COR-L47 (cell line): ENCODE measurements at regions not wholly inside any gene's neighbourhood (a gene's known extent, or its start where the extent isn't known, plus 50 kb on each side); places are given as distances from the start of the nearest gene placed in this dataset.

Experiments used
- DNase-seq: peaks from one replicate; lab custom pipeline; 2025; lab: John Stamatoyannopoulos, UW

- no peak for DNase-seq
These were observed 380.1 kb upstream of the TUSC1 start for GRCh38 chr9:26058111-26058895.

GRCh38 chr9:26057050-26057449 is 378.8 kb upstream of the TUSC1 start:
- DNase-seq, result no peak

- DNase-seq, result no peak
These were observed 376.6 kb upstream of the TUSC1 start for GRCh38 chr9:26054600-26055520.

- no peak for DNase-seq
These were observed 375.7 kb upstream of the TUSC1 start for GRCh38 chr9:26053954-26054353.

GRCh38 chr9:26043431-26043830 is 365.2 kb upstream of the TUSC1 start:
- no peak for DNase-seq

- DNase-seq, result no peak
These were observed 356.5 kb upstream of the TUSC1 start for GRCh38 chr9:26034786-26035185.

- DNase-seq, result no peak
These were observed 355.1 kb upstream of the TUSC1 start for GRCh38 chr9:26033336-26033735.

- DNase-seq, result no peak
These were observed 348.3 kb upstream of the TUSC1 start for GRCh38 chr9:26026423-26027100.

GRCh38 chr9:26013199-26013598 is 335.0 kb upstream of the TUSC1 start:
- no peak for DNase-seq

- no peak for DNase-seq
These were observed 334.6 kb upstream of the TUSC1 start for GRCh38 chr9:26012797-26013196.

- DNase-seq, result no peak
These were observed 316.4 kb upstream of the TUSC1 start for GRCh38 chr9:25994605-25995004.

GRCh38 chr9:25990376-25990775 is 312.1 kb upstream of the TUSC1 start:
- DNase-seq, result no peak

- DNase-seq, result no peak
These were observed 297.4 kb upstream of the TUSC1 start for GRCh38 chr9:25975667-25976066.

- DNase-seq, result peak; percentile 55
These were observed 286.0 kb upstream of the TUSC1 start for GRCh38 chr9:25964239-25964638.

- no peak for DNase-seq
These were observed 281.9 kb upstream of the TUSC1 start for GRCh38 chr9:25960178-25960577.

- no peak for DNase-seq
These were observed 276.0 kb upstream of the TUSC1 start for GRCh38 chr9:25954209-25954608.

GRCh38 chr9:25948182-25948581 is 269.9 kb upstream of the TUSC1 start:
- DNase-seq, result no peak

GRCh38 chr9:25939126-25939525 is 260.9 kb upstream of the TUSC1 start:
- DNase-seq, result no peak

- no peak for DNase-seq
These were observed 257.8 kb upstream of the TUSC1 start for GRCh38 chr9:25936031-25936430.

GRCh38 chr9:25935188-25935587 is 256.9 kb upstream of the TUSC1 start:
- no peak for DNase-seq

GRCh38 chr9:25918761-25919160 is 240.5 kb upstream of the TUSC1 start:
- no peak for DNase-seq

- DNase-seq, result no peak
These were observed 239.6 kb upstream of the TUSC1 start for GRCh38 chr9:25917731-25918362.
